ENCODE measurements at regions not wholly inside any gene's neighbourhood (a gene's known extent, or its start where the extent isn't known, plus 50 kb on each side); places are given as distances from the start of the nearest gene placed in this dataset.

GRCh38 chr13:72071713-72072112 is 204.7 kb upstream of the DACH1 start:
- Histone ChIP-seq H3K27ac (no peak overlapping the region), H3K36me3 (replicated peaks in 1 of 2) (no peaks in the 10 kb centered on the region), H3K27me3 (no peaks in the 10 kb centered on the region), H3K4me3 (no peak overlapping the region), H3K9me3 (replicated peaks in 1 of 3) (no peaks in the 10 kb centered on the region), H3K4me1 (replicated peaks in 1 of 2) (no peaks in the 10 kb centered on the region)
- DNase-seq = no peak
- WGBS, 4 donors = 58 to 71% (median 67%) methylated on average over 4 of the region's 4 CpGs
- intact Hi-C loops (cut with DNase I) = no loop called here
- no peak for TF ChIP-seq POLR2A (IDR thresholded peaks at IDR 0.05)

- peak in 1 of 7 donors; percentile 6 for DNase-seq
- Histone ChIP-seq H3K27me3 (no peaks in the 10 kb centered on the region), H3K36me3 (replicated peaks in 1 of 2) (no peaks in the 10 kb centered on the region), H3K4me1 (replicated peaks in 1 of 2) (no peaks in the 10 kb centered on the region), H3K27ac (no peak overlapping the region), H3K4me3 (no peak overlapping the region), H3K9me3 (replicated peaks in 1 of 3) (no peaks in the 10 kb centered on the region)
- WGBS, 4 donors = 74 to 92% (median 82%) methylated on average over 7 of the region's 7 CpGs
- intact Hi-C loops (cut with DNase I) = no loop called here
- TF ChIP-seq CTCF (IDR thresholded peaks at IDR 0.05) (no peak), POLR2A (IDR thresholded peaks at IDR 0.05) (no peak)
These were observed 195.6 kb upstream of the DACH1 start for GRCh38 chr13:72062566-72062965.

- 62 to 81% (median 74%) methylated on average over 2 of the region's 2 CpGs for WGBS, 4 donors
- Histone ChIP-seq H3K9me3 (replicated peaks in 1 of 3) (no peaks in the 10 kb centered on the region), H3K27ac (no peak overlapping the region), H3K4me3 (no peak overlapping the region), H3K27me3 (no peaks in the 10 kb centered on the region), H3K36me3 (replicated peaks in 1 of 2) (no peaks in the 10 kb centered on the region), H3K4me1 (replicated peaks in 1 of 2) (no peaks in the 10 kb centered on the region)
- TF ChIP-seq CTCF (IDR thresholded peaks at IDR 0.05) (no peak), POLR2A (IDR thresholded peaks at IDR 0.05) (no peak)
- no peak for DNase-seq
- intact Hi-C loops (cut with DNase I) = no loop called here
These were observed 194.6 kb upstream of the DACH1 start for GRCh38 chr13:72061613-72062012.

GRCh38 chr13:72050251-72050650 is 183.2 kb upstream of the DACH1 start:
- no peak for TF ChIP-seq POLR2A (IDR thresholded peaks at IDR 0.05)
- TF ChIP-seq CTCF (IDR thresholded peaks at IDR 0.05) = no peak
- WGBS, 4 donors = 55 to 59% (median 57%) methylated on average over 3 of the region's 3 CpGs
- Histone ChIP-seq H3K9me3 (replicated peaks in 1 of 3) (no peaks in the 10 kb centered on the region), H3K36me3 (replicated peaks in 1 of 2) (no peaks in the 10 kb centered on the region), H3K27ac (no peak overlapping the region), H3K4me3 (no peak overlapping the region), H3K27me3 (no peaks in the 10 kb centered on the region), H3K4me1 (replicated peaks in 1 of 2) (no peaks in the 10 kb centered on the region)
- DNase-seq = no peak
- intact Hi-C loops (cut with DNase I) = no loop called here

GRCh38 chr13:72043366-72043765 is 176.4 kb upstream of the DACH1 start:
- no peak overlapping the region for H3K4me3 ChIP-seq
- TF ChIP-seq CTCF (IDR thresholded peaks at IDR 0.05) = no peak
- TF ChIP-seq POLR2A (IDR thresholded peaks at IDR 0.05) = no peak
- intact Hi-C loops (cut with DNase I) = no loop called here
- H3K27ac ChIP-seq = no peak overlapping the region
- no peak for DNase-seq
- no peaks in the 10 kb centered on the region for H3K36me3 ChIP-seq (replicated peaks in 1 of 2)
- no peaks in the 10 kb centered on the region for H3K27me3 ChIP-seq
- no peaks in the 10 kb centered on the region for H3K9me3 ChIP-seq (replicated peaks in 1 of 3)
- H3K4me1 ChIP-seq (replicated peaks in 1 of 2) = no peaks in the 10 kb centered on the region
- WGBS, 4 donors = 67 to 74% (median 72%) methylated on average over 4 of the region's 4 CpGs

Data from adrenal gland (tissue), 9 donors.